MG63 (cell line): ENCODE measurements at regions not wholly inside any gene's neighbourhood (a gene's known extent, or its start where the extent isn't known, plus 50 kb on each side); places are given as distances from the start of the nearest gene placed in this dataset.

Experiments
- DNase-seq: peaks from one replicate; pipeline ENCODE4 v3.0.0-alpha.2; 2020
- H3K27me3 ChIP-seq: fragments of 250-450 bp; sonication (Bioruptor Pico); 2 replicates; pipeline ENCODE4 v1.5.1; 2020; ENCODE audit warnings: mild to moderate bottlenecking, moderate library complexity
- H3K36me3 ChIP-seq: fragments of 250-450 bp; sonication (Bioruptor Pico); 2 replicates; pipeline ENCODE4 v1.5.1; 2020; ENCODE audit warnings: mild to moderate bottlenecking, moderate library complexity
- H3K4me3 ChIP-seq: fragments of 250-450 bp; sonication (Bioruptor Pico); 2 replicates; pipeline ENCODE4 v1.5.1; 2020; ENCODE audit warnings: mild to moderate bottlenecking, moderate library complexity
- H3K9me3 ChIP-seq: fragments of 250-450 bp; sonication (Bioruptor Pico); 2 replicates; pipeline ENCODE4 v1.5.1; 2020; ENCODE audit warnings: mild to moderate bottlenecking, moderate library complexity

DNA sequence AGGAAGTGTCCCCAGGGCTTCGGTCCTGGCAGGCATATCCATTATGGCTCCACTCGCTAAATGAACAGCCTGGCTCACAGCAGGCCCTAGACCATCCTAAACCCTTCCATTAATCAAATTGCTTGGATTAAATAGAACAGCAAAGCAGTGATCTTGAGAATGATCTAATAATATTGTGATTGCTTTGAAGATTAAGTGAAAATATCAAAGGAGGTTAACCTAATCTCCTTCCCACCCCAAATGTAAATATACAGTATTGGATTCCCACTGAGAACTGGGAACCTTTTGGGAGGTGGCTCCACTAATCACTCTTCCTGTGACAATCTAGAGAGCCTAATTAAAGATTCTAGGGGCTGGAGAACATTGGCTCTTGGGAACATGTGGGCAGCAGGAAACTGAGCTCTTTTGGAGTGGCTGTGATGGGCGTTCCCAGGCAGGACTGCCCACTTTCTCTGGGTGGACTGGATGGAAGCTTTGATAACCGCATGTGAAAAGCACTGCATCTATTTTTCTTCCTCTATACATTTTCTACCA is 68.3 kb upstream of the FRMD1 start:
- Histone ChIP-seq H3K9me3 (no peaks in the 10 kb centered on the region), H3K36me3 (no peaks in the 10 kb centered on the region), H3K4me3 (no peak overlapping the region), H3K27me3 (no peaks in the 10 kb centered on the region)
- DNase-seq, result no peak

GRCh38 chr6:168145747-168146596 is 67.0 kb upstream of the FRMD1 start:
- Histone ChIP-seq H3K9me3 (no peaks in the 10 kb centered on the region), H3K27me3 (no peaks in the 10 kb centered on the region), H3K4me3 (no peak overlapping the region), H3K36me3 (no peaks in the 10 kb centered on the region)
- no peak for DNase-seq

GRCh38 chr6:168139121-168139520 is 60.1 kb upstream of the FRMD1 start:
- no peak for DNase-seq
- no peak overlapping the region for H3K4me3 ChIP-seq
- H3K27me3 ChIP-seq, result no peaks in the 10 kb centered on the region
- no peaks in the 10 kb centered on the region for H3K36me3 ChIP-seq
- H3K9me3 ChIP-seq, result no peaks in the 10 kb centered on the region

DNA sequence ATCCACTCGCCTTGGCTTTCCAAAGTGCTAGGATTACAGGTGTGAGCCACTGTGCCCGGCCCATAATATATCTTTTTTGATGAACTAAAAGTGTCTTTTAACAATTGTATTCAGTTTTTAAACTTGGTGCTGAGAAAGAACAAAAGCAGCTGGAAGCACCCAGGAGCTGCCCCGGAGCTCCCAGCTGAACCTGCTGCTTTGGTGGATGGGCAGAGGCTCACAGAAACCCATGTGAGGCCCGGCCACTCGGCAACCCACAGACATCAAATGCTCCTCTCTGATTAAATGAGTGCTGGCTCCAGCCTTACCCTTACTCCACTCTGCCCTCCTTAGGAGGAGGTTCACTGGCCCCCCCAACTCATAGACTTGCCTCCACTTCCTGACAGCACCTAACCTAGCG is 59.4 kb upstream of the FRMD1 start:
- no peak for DNase-seq
- H3K27me3 ChIP-seq, result no peaks in the 10 kb centered on the region
- H3K4me3 ChIP-seq, result no peak overlapping the region
- no peaks in the 10 kb centered on the region for H3K9me3 ChIP-seq
- H3K36me3 ChIP-seq, result no peaks in the 10 kb centered on the region

- no peak overlapping the region for H3K4me3 ChIP-seq
- no peaks in the 10 kb centered on the region for H3K36me3 ChIP-seq
- no peaks in the 10 kb centered on the region for H3K9me3 ChIP-seq
- DNase-seq, result no peak
- H3K27me3 ChIP-seq, result no peaks in the 10 kb centered on the region
Measured at GRCh38 chr6:168137024-168137423, 58.0 kb upstream of the FRMD1 start.

DNA sequence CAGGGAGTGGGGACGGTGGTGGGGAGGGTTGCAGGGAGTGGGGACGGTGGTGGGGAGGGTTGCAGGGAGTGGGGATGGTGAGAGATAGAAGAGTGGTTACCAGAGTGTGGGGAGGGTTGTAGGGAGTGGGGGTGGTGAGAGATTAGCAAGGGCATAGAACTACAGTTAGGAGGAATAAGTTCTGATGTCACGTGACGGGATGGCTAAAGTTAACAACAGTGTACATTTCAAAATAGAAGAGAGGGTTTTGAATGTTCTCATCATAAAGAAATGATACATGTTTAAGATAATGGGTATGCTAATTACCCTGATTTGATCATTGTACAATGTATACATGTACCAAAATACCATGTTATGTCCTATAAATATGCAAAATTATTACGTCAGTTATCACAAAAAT is 57.6 kb upstream of the FRMD1 start:
- DNase-seq, result no peak
- Histone ChIP-seq H3K4me3 (no peak overlapping the region), H3K27me3 (no peaks in the 10 kb centered on the region), H3K36me3 (no peaks in the 10 kb centered on the region), H3K9me3 (no peaks in the 10 kb centered on the region)

DNA sequence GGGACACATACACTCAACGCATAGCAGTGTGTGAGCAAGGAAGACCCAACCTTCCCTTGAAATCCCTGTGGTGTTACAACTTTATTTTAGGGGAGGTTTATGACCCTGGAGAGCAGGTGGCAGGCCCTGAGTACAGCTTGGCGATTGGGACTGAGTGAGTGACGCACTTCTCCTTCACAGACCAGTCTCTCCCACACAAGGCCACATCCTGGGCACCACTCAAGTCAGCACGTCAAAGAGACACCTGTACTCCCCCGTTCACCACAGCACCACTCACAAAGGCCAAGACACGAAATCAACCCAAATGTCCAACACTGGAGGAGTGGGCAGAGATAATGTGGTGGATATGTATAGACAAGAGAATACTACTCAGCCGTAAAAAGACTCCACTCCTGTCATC is 57.0 kb upstream of the FRMD1 start:
- Histone ChIP-seq H3K9me3 (no peaks in the 10 kb centered on the region), H3K4me3 (no peak overlapping the region), H3K36me3 (no peaks in the 10 kb centered on the region), H3K27me3 (no peaks in the 10 kb centered on the region)
- no peak for DNase-seq

- Histone ChIP-seq H3K36me3 (no peaks in the 10 kb centered on the region), H3K27me3 (no peaks in the 10 kb centered on the region)
- DNase-seq, result no peak
Measured at GRCh38 chr6:168134560-168135201, 55.7 kb upstream of the FRMD1 start.

GRCh38 chr6:168133687-168134559 is 54.9 kb upstream of the FRMD1 start:
- no peaks in the 10 kb centered on the region for H3K36me3 ChIP-seq
- no peak overlapping the region for H3K4me3 ChIP-seq
- H3K9me3 ChIP-seq, result no peaks in the 10 kb centered on the region
- DNase-seq, result no peak
- H3K27me3 ChIP-seq, result no peaks in the 10 kb centered on the region

More at GRCh38 chr6:168134560-168135201, 55.7 kb upstream of the FRMD1 start:
- Histone ChIP-seq H3K4me3 (no peak overlapping the region), H3K9me3 (no peaks in the 10 kb centered on the region)

- Histone ChIP-seq H3K27me3 (no peaks in the 10 kb centered on the region), H3K4me3 (no peak overlapping the region), H3K36me3 (no peaks in the 10 kb centered on the region), H3K9me3 (no peaks in the 10 kb centered on the region)
- peak; percentile 88 for DNase-seq
Measured at GRCh38 chr6:168133168-168133561, 54.2 kb upstream of the FRMD1 start.

DNA sequence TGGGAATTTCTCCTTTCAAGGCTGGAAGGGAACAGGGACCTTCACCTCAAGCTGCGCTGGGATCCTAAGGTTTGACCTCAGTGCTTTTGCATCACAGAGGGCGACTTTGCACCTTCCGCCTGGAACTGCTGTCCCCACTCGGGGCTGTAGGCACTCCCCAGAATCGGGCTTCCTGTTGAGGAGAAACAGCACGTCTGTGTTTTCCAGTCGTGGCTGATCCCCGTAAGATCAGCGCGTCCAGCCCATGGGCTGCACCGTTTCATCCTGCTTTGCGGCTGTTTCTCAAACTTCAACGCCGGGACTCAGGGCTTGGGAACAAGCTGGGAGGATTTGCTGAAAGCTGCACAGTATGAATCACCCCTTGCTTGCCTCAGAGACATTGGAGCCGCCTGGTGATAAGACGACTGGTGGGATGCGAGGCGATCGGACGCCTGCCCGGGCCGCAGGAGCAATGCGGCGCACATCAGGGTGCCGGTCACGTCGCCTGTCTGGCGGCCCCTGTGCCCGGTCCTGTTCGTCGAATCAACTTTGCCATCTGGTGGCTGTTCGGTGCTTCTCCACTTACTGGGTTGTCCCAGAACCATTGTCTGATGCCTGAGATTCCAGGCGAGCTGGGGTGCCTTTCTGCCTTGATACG is 53.6 kb upstream of the FRMD1 start:
- Histone ChIP-seq H3K9me3 (no peaks in the 10 kb centered on the region), H3K36me3 (no peaks in the 10 kb centered on the region), H3K27me3 (no peaks in the 10 kb centered on the region), H3K4me3 (no peak overlapping the region)
- DNase-seq, result peak; percentile 73

- no peak overlapping the region for H3K4me3 ChIP-seq
- no peaks in the 10 kb centered on the region for H3K27me3 ChIP-seq
- no peaks in the 10 kb centered on the region for H3K36me3 ChIP-seq
- no peak for DNase-seq
- H3K9me3 ChIP-seq, result no peaks in the 10 kb centered on the region
Measured at GRCh38 chr6:168131464-168132415, 52.7 kb upstream of the FRMD1 start.

DNA sequence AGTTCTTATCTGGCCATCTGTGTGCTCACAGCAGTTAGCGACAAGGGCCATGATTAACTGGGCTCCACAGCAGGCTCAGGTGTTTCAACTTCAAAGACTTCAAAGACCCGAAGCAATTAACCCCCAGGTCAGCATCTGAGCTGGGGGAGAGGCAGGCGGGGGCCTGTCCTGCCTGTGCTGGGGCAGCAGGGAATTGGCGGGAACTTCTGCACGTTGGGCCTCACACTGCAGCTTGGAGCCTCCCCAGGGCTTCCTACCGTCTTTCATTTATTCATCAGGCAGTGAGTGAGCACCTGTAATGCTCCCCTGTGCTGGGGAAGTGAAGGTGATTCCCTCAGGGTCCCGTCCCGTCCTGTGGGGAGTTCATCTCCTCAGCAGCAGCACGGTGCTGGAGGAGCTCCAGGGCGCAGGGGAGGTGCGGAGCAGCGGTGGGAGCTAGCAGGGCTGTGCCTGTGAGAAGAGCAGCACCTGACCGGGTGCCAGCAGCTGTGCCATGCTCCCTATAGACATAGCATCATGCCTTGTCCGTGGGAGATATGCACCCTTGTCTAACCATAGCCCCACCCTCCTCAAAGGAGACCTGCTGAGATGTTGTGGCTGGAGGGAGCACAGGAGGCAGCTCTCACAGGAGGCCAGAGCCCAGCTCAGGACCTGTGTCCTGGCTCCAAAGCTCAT is 51.8 kb upstream of the FRMD1 start:
- Histone ChIP-seq H3K36me3 (no peaks in the 10 kb centered on the region), H3K27me3 (no peaks in the 10 kb centered on the region), H3K9me3 (no peaks in the 10 kb centered on the region), H3K4me3 (no peak overlapping the region)
- DNase-seq, result no peak

DNA sequence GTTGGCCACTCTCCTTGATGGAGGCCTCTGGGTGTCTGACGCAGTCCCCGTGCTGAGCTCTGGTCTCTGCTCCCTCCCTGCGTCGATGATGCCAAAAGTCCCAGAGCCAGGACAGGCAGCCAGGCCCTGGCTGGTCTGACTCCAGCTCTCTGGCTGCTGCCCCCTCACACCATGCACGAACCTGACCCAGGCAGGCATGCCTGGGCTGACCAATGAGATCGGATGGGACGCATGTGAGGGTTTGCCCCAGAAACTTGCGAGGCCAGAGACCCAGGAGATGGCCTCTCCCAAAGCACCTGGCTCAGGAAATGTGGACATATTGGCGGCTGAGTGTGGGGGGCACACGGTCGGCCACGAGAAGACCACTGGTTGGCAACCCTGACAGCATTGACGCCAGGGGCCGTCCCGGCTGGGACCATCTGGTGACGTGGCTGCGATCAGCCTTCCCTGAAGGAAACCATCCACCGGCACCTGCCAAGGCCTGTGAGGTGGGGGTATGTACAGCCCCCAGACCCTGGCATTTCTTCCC is 51.2 kb upstream of the FRMD1 start:
- no peaks in the 10 kb centered on the region for H3K9me3 ChIP-seq
- no peak for DNase-seq

More for the DNA sequence above, 51.2 kb upstream of the FRMD1 start:
- Histone ChIP-seq H3K27me3 (no peaks in the 10 kb centered on the region), H3K36me3 (no peaks in the 10 kb centered on the region), H3K4me3 (no peak overlapping the region)
